Fibroblast of skin of abdomen (primary cell): ENCODE measurements at regions not wholly inside any gene's neighbourhood (a gene's known extent, or its start where the extent isn't known, plus 50 kb on each side); places are given as distances from the start of the nearest gene placed in this dataset.

Experiments
- DNase-seq: peaks from one replicate; pipeline ENCODE4 v3.0.0-alpha.2; 2013

- no peak for DNase-seq
Measured at GRCh38 chr5:121748686-121749085, 103.0 kb upstream of the FTMT start.

- DNase-seq, result no peak
Measured at GRCh38 chr5:121752149-121752548, 99.5 kb upstream of the FTMT start.

- no peak for DNase-seq
Measured at GRCh38 chr5:121755266-121755665, 96.4 kb upstream of the FTMT start.

- DNase-seq, result no peak
Measured at GRCh38 chr5:121757753-121758152, 93.9 kb upstream of the FTMT start.

GRCh38 chr5:121758615-121759014 lies 93.1 kb upstream of the FTMT start:
- DNase-seq, result no peak

- DNase-seq, result no peak
Measured at GRCh38 chr5:121762426-121762825, 89.3 kb upstream of the FTMT start.

GRCh38 chr5:121763665-121764064 lies 88.0 kb upstream of the FTMT start:
- DNase-seq, result no peak

GRCh38 chr5:121780406-121780805 lies 71.3 kb upstream of the FTMT start:
- DNase-seq, result no peak

- DNase-seq, result no peak
Measured at GRCh38 chr5:121783700-121784099, 68.0 kb upstream of the FTMT start.

- DNase-seq, result no peak
Measured at GRCh38 chr5:121793791-121794190, 57.9 kb upstream of the FTMT start.

GRCh38 chr5:121795511-121795910 lies 56.2 kb upstream of the FTMT start:
- DNase-seq, result no peak

GRCh38 chr5:121797681-121798518 lies 53.8 kb upstream of the FTMT start:
- no peak for DNase-seq
